ENCODE measurements at regions not wholly inside any gene's neighbourhood (a gene's known extent, or its start where the extent isn't known, plus 50 kb on each side); places are given as distances from the start of the nearest gene placed in this dataset.
"Not testable (repeated sequence)": the region's sequence is repeated elsewhere in the genome, so short reads cannot be mapped to it uniquely, and the experiment has no call there.

DNA sequence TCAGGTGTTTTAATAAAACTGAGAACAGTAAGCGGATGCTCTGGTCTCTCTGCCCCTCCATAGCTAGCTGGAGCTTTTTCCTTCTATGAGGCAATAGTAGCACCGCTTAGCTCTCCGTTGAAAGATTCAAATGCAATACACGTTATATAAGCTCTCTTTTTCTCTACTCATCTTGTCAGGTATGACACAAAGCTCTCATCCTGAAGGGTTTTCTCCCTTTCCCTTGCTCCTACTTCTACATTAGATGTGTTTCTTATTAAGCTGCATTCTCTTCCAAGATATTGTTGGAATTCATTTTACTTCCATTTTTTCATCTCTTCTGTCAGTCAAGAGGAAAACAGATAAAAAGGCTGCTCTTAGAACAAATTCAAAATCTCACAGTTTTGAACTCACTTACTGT is 434.6 kb upstream of the DDX18 start:
- DNase-seq: no peak

DNA sequence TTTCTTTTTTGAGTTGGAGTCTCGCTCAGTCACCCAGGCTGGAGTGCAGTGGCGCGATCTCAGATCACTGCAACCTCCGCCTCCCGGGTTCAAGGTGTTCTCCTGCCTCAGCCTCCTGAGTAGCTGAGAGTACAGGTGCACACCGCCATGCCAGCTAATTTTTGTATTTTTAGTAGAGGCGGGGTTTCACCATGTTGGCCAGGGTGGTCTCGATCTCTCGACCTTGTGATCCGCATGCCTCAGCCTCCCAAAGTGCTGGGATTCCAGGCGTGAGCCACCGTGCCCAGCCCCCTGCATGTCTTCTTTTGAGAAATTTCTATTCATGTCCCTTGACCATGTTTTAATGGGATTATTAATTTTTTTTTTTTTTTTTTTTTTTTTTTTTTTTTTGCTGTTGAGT is 430.5 kb upstream of the DDX18 start:
- not testable (repeated sequence) for DNase-seq

DNA sequence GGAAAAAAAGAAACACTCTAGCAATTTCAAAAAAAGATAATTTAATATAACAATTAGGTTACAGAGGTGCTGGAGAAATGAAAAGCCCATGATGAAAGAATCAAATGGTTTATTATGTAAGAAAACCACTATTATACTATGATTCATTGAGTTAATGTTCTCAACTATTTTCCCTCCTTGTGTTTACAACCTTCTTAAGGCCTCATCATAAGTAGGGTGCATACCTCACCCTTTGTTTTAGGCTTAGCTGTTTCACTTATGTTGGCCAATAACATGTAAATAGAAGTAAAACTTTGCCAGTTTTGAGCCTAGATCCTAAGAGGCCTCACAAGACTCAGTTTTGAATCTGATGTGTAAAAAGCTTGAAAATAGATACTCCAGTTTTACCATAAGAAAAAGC is 418.3 kb upstream of the DDX18 start:
- no peak for DNase-seq

DNA sequence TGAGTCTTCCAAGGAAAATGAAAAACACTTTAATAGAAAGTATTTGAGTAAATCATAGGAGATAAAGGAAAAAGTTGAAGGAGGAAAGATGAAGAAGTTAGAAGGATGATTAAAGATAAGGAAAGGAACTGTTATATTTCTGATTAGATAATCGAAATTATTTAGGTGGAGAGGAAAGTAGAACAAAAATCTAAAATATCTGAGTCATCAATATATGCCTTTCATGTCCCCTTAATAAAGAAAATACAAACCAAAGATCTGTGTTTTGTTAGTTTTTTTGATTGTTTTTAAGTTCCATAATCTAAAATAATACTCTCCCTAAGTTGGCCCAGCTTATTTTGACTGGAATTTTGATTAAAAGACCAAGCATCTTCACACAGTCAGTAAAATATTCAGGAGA is 412.9 kb upstream of the DDX18 start:
- DNase-seq: no peak

DNA sequence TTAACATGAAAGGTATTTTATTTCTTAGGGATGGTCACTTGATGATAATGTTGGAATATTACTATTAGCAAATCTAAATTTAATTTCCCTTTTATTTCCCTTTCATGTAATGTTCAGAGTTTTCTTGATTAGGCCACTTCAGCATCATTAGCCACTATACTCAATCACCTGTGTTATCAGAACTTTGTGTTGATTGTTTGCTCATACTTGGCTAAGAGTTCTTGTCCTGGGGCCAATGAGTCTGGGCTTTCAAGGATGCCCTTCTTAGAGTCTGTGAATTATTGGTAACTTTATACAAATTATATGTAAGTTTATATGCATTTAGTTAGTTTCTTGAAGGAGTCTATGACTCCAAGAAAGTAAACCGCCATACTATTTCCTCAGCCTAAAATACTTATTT is 408.0 kb upstream of the DDX18 start:
- no peak for DNase-seq

DNA sequence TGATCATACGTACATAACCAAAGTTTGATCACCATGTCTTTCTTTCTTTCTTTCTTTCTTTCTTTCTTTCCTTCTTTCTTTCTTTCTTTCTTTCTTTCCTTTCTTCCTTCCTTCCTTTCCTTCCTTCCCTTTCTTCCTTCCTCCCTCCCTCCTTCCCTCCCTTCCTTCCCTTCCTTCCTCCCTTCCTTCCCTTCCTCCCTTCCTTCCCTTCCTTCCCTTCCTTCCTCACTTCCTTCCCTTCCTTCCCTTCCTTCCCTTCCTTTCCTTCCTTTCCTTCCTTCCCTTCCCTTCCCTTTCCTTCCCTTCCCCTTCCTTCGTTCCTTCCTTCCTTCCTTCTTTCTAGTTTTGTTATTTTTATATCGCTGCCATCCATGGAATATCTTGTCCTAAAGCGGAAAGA is 406.7 kb upstream of the DDX18 start:
- no peak for DNase-seq

DNA sequence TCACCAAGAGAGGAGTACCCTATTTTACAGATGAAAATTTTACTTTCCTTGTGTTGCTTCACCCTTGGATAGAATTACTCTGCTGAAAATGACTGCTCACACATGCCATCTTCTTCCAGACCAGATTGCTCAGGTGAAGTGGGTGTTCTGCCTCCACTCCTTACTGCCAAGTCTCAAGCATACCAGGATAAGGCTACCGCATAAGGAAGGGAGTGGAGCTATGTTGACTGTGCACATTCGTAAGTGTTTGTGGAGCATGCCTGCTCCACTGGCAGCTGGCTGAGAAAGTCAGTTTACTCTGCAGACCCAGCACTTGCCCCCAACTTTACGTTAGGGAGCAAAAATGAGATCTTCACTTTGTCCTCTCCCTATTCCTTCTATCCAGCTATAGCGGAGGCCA is 405.0 kb upstream of the DDX18 start:
- no peak for DNase-seq

DNA sequence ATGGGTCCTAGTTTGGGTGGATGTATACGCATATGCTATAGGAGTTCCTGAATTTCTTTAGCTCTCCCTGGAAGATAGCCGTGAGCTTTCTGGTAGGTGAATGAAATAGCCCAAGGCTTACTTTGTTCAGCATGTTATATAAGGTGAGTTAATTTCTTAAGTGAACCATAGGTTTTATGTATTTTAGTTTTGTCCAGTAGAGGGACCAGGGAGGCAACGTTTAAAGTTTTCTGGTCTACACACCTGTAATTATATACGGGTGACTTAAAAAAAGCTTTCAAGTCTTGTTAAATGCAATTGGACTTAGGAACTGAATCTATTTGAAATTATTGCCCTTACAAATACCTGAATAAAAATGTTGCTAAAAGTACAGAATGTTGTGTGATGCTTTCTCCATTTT is 402.5 kb upstream of the DDX18 start:
- no peak for DNase-seq

DNA sequence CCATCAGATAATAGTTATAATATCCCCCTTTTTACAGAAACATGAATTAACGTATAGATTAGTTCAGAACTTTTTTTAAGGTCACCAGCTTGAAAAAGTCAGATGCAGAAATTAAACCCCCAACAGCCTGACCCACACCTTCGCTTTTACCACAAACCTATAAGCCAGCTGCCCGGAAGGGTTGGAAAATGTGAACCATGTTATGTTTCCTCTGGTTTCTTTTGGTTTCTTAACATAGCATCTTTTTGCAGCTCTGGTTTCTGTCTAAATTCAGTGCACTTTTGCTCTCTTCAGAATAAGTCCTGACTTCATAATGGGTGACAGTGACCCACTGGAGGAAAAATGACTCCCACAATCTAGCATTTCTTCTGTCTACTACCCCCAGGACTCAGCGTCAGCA is 381.7 kb upstream of the DDX18 start:
- DNase-seq: no peak

DNA sequence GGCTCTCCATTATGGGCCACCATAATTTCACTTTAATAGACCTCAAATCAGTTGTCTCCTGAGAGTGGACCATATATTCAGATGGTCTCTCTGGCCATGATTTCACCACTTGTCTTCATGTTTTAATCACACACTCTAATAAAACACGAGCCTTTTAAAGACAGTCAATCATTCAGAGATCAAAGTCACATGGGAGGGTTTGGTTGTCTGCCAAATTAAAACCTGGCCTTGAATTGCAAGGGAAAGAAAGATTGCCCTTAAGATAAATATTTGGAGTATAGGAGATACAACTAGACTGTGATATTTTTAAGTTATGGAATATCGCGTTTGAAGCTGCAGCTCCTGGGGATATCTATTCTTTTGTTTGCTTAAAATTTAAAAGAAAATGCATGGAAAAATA is 377.8 kb upstream of the DDX18 start:
- no peak for DNase-seq

DNA sequence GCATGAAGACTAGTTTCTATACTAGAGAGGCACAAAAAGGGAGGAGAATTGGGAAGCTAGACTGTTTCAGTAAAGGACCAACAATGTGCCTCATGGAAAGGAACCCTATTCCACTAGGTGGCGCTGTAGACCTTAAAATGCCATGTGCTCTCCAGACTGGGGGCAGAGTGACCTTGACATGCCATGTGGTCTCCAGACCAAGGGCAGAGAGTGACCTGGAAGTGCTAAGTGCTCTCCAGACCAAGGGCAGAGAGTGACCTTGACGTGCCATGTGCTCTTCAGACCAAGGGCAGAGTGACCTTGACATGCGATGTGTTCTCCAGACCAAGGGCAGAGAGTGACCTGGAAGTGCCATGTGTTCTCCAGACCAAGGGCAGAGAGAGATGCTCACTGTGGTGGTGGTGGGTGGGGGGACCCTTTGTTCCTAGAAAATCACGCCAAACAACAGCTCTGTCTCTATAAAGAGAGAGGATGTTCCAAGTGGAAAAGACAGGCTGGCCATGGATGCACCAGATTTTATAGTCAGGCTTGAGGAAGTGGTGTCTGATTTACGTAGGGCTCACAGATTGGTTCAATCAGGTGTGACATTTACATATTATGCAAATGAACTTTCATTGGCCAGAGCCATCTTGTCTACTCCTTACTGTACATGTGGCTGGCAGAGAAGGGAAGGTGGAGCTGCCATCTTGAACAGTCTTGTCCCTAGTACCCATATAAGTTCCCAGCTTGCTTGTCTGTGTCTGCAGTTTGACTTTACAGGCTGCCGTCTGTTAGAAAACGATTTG is 344.0 kb upstream of the DDX18 start:
- peak in 1 of 14 donors; percentile 6 for DNase-seq

DNA sequence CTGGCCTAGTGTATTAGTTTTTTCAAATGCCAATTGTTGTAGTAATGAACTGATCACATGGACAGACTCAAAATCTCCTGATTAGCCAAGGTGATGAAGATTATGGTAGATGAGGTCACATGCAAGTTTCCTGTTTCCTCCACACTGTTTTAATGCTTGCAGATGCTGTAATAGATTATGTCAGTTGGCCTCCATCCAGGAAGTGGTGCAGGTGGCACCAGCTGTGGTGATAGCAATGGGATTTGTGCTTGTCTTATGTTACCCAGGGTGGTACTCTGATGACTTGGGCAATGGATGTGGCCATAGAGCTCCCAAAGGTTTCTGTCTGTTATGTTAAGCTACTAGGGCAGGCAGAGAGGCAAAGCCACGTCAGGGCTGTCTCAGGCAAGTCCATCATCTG is 332.9 kb upstream of the DDX18 start:
- no peak for DNase-seq

DNA sequence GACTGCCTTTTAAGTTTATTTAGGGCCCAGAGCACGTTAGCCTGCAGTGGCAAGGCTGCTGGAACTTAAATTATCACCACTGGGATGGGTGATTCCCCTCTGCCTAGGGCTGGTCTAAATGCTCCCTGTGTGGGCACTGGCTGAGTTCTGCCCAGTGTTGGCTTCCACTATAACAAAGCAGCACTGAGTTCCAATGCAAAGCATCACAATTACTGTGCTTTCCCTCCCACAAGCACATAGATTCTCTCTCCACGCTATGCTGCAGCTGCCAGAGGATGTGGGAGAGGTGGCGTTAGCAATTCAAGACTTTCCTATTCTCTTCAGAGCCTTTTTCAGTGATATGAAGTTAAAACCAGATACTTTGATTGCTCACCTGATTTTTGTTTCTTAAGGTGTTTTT is 328.9 kb upstream of the DDX18 start:
- no peak for DNase-seq

DNA sequence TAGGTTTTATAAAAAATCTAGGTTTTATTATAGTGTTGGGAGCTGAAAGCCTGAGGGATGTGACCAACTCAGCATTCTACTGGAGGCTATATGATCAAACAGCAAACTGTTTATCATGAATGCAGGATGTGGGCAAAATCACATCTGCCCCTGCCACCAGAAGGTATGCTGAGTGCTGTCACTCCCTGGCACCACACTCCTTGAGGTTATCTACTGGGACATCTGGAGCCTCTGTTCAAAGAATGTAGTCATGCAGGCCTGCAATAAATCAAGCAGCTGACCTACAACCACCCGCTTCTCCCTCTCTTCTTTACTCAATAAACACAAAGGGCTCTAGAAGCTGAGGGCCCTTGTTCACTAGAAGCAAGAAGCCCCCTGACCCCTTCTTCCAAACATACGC is 328.4 kb upstream of the DDX18 start:
- DNase-seq: no peak

DNA sequence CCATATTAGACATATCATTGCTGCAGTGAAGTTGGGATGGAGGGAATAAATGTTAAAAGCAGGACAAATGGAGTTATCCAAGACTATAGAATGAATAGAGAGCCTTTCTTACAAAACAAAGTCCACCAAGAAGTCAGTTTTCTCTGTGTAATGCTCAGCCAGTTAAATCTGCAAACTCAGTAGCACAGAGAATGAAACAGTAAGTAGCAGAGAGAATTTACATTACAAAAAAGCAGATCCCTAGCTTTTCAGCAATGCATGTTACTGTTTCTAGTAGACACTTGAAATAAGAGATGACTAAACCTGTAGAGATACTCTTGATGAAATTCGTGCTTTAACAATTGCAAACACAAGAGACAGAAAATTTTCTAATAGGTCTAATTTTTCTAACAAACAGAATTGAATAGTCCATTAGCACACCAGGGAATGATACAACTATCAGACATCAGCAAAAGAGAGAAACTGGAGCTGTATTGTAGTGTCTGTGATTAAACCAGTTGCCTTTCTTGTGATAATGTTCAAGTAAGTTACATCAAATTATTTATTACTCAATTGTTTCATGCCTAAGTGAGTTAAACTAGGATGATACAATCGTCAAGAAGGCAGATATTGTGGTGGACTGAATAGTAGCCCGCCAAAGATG is 322.2 kb upstream of the DDX18 start:
- no peak for DNase-seq

DNA sequence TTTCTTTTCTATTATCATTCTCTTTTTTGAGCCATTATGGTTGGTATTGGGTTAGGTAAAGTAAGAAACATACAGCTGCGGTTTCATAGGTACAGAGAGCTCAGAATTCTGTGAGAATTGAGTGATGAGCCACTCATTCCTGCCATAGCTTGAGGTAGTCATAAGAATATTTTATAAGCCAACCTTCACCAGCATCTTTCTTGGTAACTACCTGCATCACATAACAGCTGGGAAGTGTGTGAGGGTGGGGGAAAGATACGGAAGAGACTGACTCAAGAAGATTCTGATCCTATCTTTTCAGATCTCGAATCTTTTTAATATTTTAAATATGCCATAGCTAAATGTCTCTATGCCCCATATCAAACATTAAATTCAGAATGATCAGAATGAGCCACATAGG is 313.8 kb upstream of the DDX18 start:
- no peak for DNase-seq

DNA sequence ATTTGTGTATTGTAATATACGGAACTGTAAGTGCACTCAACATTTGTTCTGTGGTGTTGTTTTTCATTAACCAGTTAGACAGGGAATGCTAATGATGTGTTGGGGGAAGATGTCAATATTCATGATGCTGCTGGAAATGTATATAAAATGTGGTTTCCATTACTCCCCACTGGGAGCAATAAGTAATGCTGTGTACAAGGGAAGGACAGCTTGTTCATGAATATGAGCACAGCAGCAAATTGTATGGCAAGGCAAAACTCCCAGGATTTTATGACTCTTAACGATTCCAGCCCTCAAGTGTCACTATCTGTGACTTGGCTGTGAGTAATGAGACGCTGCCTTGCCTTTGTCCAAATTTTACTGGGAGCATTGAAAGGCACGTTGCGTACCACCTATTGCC is 312.4 kb upstream of the DDX18 start:
- DNase-seq: no peak

DNA sequence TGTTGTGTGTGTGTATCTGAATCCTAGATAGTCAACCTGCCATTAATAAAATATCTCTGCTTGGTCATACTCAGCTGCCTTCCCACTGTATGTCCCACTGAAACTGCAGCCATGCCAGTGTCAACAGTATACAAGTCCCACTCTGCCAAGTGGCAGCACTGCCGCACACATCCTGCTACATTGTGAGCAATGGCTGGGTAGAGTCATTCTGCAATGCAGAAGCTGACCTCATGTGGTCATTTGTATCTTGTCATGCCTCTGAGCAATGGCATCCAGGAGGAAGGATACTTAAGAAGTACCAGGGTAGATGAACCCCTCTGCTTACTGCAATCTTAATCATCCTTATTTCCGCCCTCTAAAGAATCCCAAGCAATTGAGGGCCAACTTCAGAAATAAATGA is 302.2 kb upstream of the DDX18 start:
- DNase-seq: no peak

DNA sequence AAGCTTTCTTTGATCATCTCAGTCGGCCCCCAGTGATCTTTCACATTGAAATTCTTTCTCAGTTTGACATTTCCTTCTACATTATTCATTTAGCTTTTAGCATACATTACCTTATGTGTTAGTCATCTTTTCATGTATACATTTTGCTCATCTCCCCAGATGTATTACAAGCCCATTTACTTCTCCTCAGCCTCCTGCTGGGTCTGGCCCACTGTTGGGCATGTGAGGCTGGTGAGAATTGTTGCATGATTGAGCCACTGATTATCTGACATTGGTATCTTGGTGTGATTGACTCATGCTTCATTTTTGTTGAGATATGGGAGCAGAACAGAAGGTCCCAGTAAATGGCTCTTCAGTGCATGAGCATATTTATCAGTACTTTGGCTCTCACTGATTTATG is 300.1 kb upstream of the DDX18 start:
- no peak for DNase-seq

DNA sequence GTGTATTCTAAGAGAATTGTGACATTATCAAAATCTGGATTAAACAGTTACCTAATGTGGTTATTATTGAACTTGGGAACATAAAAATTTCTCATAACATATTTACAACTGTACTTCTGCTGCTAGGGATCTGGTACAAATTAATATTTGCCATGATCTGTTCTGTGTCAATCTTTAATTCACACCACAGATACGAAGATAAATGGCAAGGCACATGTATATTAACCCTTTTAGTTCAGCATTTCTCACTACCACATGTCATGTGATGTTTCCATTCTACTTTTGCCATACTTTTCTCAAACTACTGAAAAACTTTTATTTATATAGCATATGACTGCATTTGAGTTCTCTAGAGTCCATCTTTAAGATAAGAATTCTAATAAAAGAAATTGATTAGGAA is 295.3 kb upstream of the DDX18 start:
- no peak for DNase-seq

DNA sequence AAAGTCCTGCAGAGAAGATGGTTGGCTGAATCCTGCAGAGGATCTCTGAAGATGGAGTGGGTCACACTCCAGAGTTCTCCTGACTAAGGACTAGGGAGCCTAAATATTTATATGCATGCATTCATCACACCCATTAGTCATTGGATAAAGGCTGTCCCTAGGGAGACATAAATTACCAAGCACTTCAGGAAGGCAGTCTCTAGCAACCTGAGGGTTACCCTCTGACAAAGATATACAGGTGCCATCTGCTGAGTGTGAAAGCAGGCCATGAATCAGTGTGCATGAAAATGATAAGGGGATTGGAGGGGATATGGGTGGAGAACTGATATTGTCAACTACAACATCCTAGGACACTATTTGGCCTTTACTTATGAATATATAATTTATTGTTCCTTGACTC is 294.8 kb upstream of the DDX18 start:
- DNase-seq: no peak

DNA sequence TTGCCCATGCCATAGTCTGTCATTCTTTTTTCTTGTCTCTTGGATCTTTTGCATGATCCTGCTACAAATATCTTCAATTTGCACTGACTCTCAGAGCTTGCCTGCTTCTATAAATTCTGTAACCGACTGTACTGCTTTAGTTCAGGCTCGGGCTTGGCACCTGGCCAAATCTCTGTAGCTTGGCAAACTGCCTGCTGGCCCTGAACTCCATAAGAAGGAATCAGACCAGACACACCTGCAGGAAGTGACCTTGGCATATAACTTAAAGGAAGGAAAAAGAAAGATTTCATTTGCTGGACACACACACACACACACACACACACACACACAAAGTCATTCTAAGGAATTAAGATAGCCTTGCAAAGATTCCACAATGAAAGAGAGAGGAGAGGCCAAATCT is 291.2 kb upstream of the DDX18 start:
- DNase-seq: no peak

DNA sequence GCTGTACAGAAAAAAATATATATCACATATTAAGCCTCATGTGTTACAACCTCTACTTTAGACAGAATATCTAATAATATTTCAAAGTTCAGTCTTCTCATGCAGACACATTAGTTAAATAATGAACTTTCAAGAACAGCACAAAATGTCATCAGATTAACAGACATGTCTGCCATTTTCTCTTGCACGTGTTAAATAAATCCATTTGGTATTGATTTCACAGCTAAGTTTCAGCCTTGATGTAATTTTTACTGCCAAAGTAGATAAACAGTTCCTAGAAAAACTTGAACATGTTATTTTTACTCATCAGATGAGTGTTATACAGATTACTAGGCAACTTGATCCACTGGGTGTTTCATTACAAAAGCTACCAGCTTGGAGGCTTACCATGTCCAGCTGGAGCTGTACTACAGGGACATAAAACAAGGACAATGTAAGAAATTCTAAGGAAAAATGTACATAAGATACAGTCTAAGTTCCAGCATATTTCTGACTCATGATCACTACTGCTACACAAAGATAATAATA is 290.7 kb upstream of the DDX18 start:
- no peak for DNase-seq

DNA sequence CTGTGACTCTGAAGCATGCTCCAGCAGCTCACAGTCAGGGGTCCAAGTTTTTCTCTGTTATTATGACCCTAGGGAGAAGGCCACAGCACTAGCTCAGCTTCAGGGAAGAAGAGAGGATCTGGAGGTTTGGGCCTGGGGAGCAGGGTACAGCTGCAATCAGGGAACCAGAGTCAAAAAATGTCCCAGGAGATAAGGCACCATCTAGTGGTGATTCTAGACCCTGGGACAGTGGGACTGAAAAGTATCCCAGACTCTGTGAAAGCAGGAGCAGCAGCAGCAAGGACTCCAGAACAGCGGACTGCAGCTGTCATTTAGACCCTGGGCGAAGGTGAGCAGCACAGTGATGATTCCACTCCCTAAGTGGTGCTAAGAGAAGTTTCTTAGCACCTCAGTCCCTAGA is 278.4 kb upstream of the DDX18 start:
- no peak for DNase-seq
